ENCODE measurements at regions not wholly inside any gene's neighbourhood (a gene's known extent, or its start where the extent isn't known, plus 50 kb on each side); places are given as distances from the start of the nearest gene placed in this dataset.

DNA sequence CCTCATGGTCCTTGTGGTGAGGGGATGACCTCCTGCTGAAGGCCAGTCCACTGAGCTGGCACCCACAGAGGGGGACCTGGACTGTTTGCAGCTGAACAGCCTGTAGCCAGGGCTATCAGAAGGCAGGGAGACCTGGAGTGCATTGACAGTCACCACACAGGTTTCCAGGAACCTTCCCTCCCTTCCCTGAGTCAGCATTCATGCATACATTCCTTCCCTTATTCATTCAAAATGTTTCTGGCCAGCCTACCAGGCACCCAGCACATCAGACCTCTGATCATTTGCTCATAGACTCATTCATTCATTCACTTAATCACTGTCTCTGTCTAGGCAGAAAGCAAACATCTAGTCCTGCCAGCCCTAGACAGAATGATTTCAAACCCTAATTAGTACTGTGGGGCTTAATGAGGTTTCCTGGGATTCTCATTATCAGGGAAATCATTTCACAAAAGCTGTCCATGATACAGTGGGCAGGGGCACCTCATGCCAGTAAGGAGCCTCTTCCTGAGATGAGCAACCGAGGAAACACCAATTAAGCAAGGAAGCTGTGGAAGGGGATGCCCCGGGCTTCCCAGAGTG is 110.1 kb upstream of the PPP1R26 start:
- H3K36me3 ChIP-seq (ENCODE audit: insufficient read depth, low read length) = no peaks in the 10 kb centered on the region
- no peaks in the 10 kb centered on the region; the same call in 1 of the 2 replicates for H3K9me3 ChIP-seq (ENCODE audit: insufficient read depth, low read depth, low read length)
- no peak overlapping the region for H3K4me3 ChIP-seq (ENCODE audit: low read length, poor library complexity, severe bottlenecking)
- H3F3A ChIP-seq (ENCODE audit: low read depth) = no peaks in the 10 kb centered on the region
- H4K20me1 ChIP-seq (ENCODE audit: insufficient read depth, low read length, poor library complexity, severe bottlenecking) = no peaks in the 10 kb centered on the region
- no peaks in the 10 kb centered on the region for H3K27me3 ChIP-seq (ENCODE audit: insufficient read depth, low read length, poor library complexity, severe bottlenecking)
- no peak for TF ChIP-seq EZH2phosphoT487 (IDR thresholded peaks at IDR 0.05; ENCODE audit: borderline replicate concordance)
- TF ChIP-seq, protein P1, sequence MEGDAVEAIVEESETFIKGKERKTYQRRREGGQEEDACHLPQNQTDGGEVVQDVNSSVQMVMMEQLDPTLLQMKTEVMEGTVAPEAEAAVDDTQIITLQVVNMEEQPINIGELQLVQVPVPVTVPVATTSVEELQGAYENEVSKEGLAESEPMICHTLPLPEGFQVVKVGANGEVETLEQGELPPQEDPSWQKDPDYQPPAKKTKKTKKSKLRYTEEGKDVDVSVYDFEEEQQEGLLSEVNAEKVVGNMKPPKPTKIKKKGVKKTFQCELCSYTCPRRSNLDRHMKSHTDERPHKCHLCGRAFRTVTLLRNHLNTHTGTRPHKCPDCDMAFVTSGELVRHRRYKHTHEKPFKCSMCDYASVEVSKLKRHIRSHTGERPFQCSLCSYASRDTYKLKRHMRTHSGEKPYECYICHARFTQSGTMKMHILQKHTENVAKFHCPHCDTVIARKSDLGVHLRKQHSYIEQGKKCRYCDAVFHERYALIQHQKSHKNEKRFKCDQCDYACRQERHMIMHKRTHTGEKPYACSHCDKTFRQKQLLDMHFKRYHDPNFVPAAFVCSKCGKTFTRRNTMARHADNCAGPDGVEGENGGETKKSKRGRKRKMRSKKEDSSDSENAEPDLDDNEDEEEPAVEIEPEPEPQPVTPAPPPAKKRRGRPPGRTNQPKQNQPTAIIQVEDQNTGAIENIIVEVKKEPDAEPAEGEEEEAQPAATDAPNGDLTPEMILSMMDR (conservative IDR thresholded peaks at IDR 0.05; ENCODE audit: low read length) = no peak
- no peak overlapping the region for H3K9ac ChIP-seq (ENCODE audit: low read depth, low read length, poor library complexity, severe bottlenecking)
- no peaks in the 10 kb centered on the region for H3K9me2 ChIP-seq (replicated peaks; ENCODE audit: low read depth, low read length)
- no peaks in the 10 kb centered on the region for H3K79me2 ChIP-seq (ENCODE audit: insufficient read depth, low read length)
- H2AFZ ChIP-seq (ENCODE audit: low read length) = no peak overlapping the region
- H3K4me2 ChIP-seq (ENCODE audit: low read depth, low read length, poor library complexity, severe bottlenecking) = no peak overlapping the region
- H3K4me1 ChIP-seq (ENCODE audit: insufficient read depth, low read length, poor library complexity, severe bottlenecking) = no peaks in the 10 kb centered on the region

DNA sequence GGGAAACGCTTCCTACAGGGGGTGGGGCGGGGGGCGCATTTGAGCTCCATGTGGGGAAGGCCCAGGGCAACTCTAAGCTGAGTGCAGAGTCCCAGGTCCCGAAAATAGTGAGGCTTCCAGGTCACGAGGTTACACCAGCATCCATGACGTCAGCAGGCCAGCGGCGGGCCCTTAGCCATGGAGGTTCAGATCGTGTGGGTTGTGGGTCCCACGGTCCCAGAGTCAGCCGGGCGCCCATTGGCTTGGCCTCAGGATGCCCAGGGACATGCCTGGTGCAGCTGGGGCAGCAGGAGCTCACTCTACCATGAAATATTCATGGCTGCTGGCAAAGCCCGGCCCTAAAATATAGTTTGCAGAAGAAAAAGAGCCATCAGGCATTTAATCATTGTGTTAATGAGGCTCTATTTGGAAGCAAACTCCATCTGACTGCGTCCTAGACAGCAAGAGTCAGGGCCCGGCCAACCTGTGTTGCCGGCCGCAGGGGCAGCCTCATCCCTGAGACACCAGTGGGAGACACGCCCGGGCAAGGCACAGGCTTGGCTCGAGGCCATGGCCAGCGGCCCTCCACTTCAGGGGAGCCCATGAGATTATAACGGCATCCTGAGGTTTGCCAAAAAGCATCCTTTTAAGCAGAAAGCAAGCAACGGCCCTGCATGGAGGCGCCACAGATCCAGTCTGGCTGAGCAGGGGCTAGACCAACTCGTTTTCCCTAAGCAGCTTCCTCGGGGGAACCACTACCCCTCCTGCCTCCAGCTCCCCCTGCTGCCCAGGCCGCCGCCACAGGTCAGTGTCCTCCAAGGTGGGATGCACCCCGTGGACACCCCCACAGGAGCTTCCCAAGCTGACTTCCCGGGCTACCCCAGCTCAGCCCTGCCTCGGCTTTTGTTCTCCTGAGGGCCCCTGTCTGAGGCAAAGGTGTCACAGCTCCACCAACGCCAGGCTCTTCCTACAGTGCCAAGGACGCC is 108.9 kb upstream of the PPP1R26 start:
- no peaks in the 10 kb centered on the region for H3K4me1 ChIP-seq (ENCODE audit: insufficient read depth, low read length, poor library complexity, severe bottlenecking)
- no peak overlapping the region for H2AFZ ChIP-seq (ENCODE audit: low read length)
- TF ChIP-seq, protein P1 (conservative IDR thresholded peaks at IDR 0.05; ENCODE audit: low read length) = no peak
- no peak for TF ChIP-seq EZH2phosphoT487 (IDR thresholded peaks at IDR 0.05; ENCODE audit: borderline replicate concordance)
- H3K27me3 ChIP-seq (ENCODE audit: insufficient read depth, low read length, poor library complexity, severe bottlenecking) = no peaks in the 10 kb centered on the region
- H3K4me3 ChIP-seq (ENCODE audit: low read length, poor library complexity, severe bottlenecking) = no peak overlapping the region
- H3F3A ChIP-seq (ENCODE audit: low read depth) = no peaks in the 10 kb centered on the region
- H3K4me2 ChIP-seq (ENCODE audit: low read depth, low read length, poor library complexity, severe bottlenecking) = no peak overlapping the region
- no peaks in the 10 kb centered on the region; the same call in 1 of the 2 replicates for H3K9me3 ChIP-seq (ENCODE audit: insufficient read depth, low read depth, low read length)
- H3K79me2 ChIP-seq (ENCODE audit: insufficient read depth, low read length) = no peaks in the 10 kb centered on the region
- no peaks in the 10 kb centered on the region for H3K9me2 ChIP-seq (replicated peaks; ENCODE audit: low read depth, low read length)
- H3K36me3 ChIP-seq (ENCODE audit: insufficient read depth, low read length) = no peaks in the 10 kb centered on the region
- H3K9ac ChIP-seq (ENCODE audit: low read depth, low read length, poor library complexity, severe bottlenecking) = no peak overlapping the region
- no peaks in the 10 kb centered on the region for H4K20me1 ChIP-seq (ENCODE audit: insufficient read depth, low read length, poor library complexity, severe bottlenecking)

DNA sequence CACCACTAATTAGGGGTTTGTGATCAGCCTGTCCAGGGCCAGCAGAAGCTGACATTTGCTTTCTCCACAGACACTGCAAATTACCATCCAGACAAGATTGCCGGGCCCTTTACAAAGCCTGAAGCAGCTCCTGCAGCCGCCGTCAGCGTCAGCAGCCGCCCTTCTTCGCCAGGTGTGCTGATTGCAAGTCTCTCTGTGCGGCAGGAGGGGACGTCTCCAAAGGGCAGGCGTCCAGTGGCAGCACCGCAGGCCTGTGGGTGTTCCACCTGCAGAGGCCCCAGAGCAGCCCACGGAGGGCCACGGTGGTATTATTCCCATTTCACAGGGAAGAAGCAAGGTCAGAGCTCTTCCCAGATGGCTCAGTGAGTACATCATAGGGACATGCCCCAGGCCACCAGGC is 108.0 kb upstream of the PPP1R26 start:
- Histone ChIP-seq H3K9me3 (ENCODE audit: insufficient read depth, low read depth, low read length) (no peaks in the 10 kb centered on the region; the same call in 1 of the 2 replicates), H3K9me2 (replicated peaks; ENCODE audit: low read depth, low read length) (no peaks in the 10 kb centered on the region), H3K9ac (ENCODE audit: low read depth, low read length, poor library complexity, severe bottlenecking) (no peak overlapping the region), H3F3A (ENCODE audit: low read depth) (no peaks in the 10 kb centered on the region), H3K4me1 (ENCODE audit: insufficient read depth, low read length, poor library complexity, severe bottlenecking) (no peaks in the 10 kb centered on the region), H3K36me3 (ENCODE audit: insufficient read depth, low read length) (no peaks in the 10 kb centered on the region), H3K4me2 (ENCODE audit: low read depth, low read length, poor library complexity, severe bottlenecking) (no peak overlapping the region), H4K20me1 (ENCODE audit: insufficient read depth, low read length, poor library complexity, severe bottlenecking) (no peaks in the 10 kb centered on the region), H3K27me3 (ENCODE audit: insufficient read depth, low read length, poor library complexity, severe bottlenecking) (no peaks in the 10 kb centered on the region), H3K4me3 (ENCODE audit: low read length, poor library complexity, severe bottlenecking) (no peak overlapping the region), H3K79me2 (ENCODE audit: insufficient read depth, low read length) (no peaks in the 10 kb centered on the region), H2AFZ (ENCODE audit: low read length) (no peak overlapping the region)
- no peak for TF ChIP-seq EZH2phosphoT487 (IDR thresholded peaks at IDR 0.05; ENCODE audit: borderline replicate concordance)
- TF ChIP-seq, protein P1 (conservative IDR thresholded peaks at IDR 0.05; ENCODE audit: low read length) = no peak

Measured in Loucy (cell line).